ENCODE measurements at regions not wholly inside any gene's neighbourhood (a gene's known extent, or its start where the extent isn't known, plus 50 kb on each side); places are given as distances from the start of the nearest gene placed in this dataset.
A peak's percentile ranks its signal among the peaks of the same experiment; 100 is the strongest.

- no peak for TF ChIP-seq HEY1 (CRISPR knock-in tag; IDR thresholded peaks at IDR 0.05; ENCODE audit: borderline replicate concordance)
- peak; percentile 82 for TF ChIP-seq TCF3 (CRISPR knock-in tag; IDR thresholded peaks at IDR 0.05)
- TF ChIP-seq LCOR (CRISPR knock-in tag; IDR thresholded peaks at IDR 0.05), result peak; percentile 20; the same call in 1 of the 2 replicates
- peak; percentile 89 for TF ChIP-seq MTA1 (IDR thresholded peaks at IDR 0.05; ENCODE audit: borderline replicate concordance)
- no peak for TF ChIP-seq PTTG1 (tag; IDR thresholded peaks at IDR 0.05; ENCODE audit: low read depth)
- peak; percentile 16 for TF ChIP-seq RBBP5 (IDR thresholded peaks at IDR 0.05; ENCODE audit: borderline replicate concordance, insufficient read depth, low read length, poor library complexity, severe bottlenecking)
- peak; percentile 81 for TF ChIP-seq EHMT2 (IDR thresholded peaks at IDR 0.05)
- no peak for TF ChIP-seq ZKSCAN8 (CRISPR knock-in tag; IDR thresholded peaks at IDR 0.05)
- TF ChIP-seq ZNF707 (CRISPR knock-in tag; conservative IDR thresholded peaks at IDR 0.05), result no peak
- peak; percentile 66; the same call in 1 of the 2 replicates for TF ChIP-seq SPI1 (IDR thresholded peaks at IDR 0.05; ENCODE audit: borderline replicate concordance, low read depth, low read length)
- TF ChIP-seq SIN3B (IDR thresholded peaks at IDR 0.05; ENCODE audit: low read depth), result no peak
- peak; percentile 67 for TF ChIP-seq EP400 (IDR thresholded peaks at IDR 0.05)
- peak; percentile 74 for TF ChIP-seq MYBL2 (IDR thresholded peaks at IDR 0.05; ENCODE audit: low read depth)
- no peak for TF ChIP-seq MYBL2 (CRISPR knock-in tag; IDR thresholded peaks at IDR 0.05; ENCODE audit: borderline replicate concordance)
- TF ChIP-seq ZNF224 (CRISPR knock-in tag; IDR thresholded peaks at IDR 0.05), result no peak
- TF ChIP-seq DMBX1 (CRISPR knock-in tag; IDR thresholded peaks at IDR 0.05; ENCODE audit: borderline replicate concordance), result peak; percentile 43; the same call in 1 of the 2 replicates
- peak; percentile 92 for TF ChIP-seq C11orf30 (IDR thresholded peaks at IDR 0.05; ENCODE audit: low read depth)
- TF ChIP-seq ELF4 (CRISPR knock-in tag; IDR thresholded peaks at IDR 0.05), result peak; percentile 85; the same call in 1 of the 2 replicates
- TF ChIP-seq MECOM (CRISPR knock-in tag; IDR thresholded peaks at IDR 0.05), result peak; percentile 39; the same call in 1 of the 2 replicates
- peak; percentile 82 for TF ChIP-seq KLF16 (IDR thresholded peaks at IDR 0.05)
- TF ChIP-seq FUS (optimal IDR thresholded peaks at IDR 0.05; ENCODE audit: low read depth, low read length), result no peak
- TF ChIP-seq ZNF766 (CRISPR knock-in tag; conservative IDR thresholded peaks at IDR 0.05), result peak; percentile 25; the same call in 1 of the 2 replicates
- TF ChIP-seq TAF15 (IDR thresholded peaks at IDR 0.05; ENCODE audit: low read depth, low read length), result no peak
- TF ChIP-seq EP300 (IDR thresholded peaks at IDR 0.05; ENCODE audit: low read length), result peak; percentile 96
- TF ChIP-seq CTBP1 (IDR thresholded peaks at IDR 0.05; ENCODE audit: borderline replicate concordance), result peak; percentile 92
- peak; percentile 8 to 86; a peak in 3 of 4 replicates for TF ChIP-seq RCOR1 (IDR thresholded peaks at IDR 0.05; ENCODE audit: borderline replicate concordance in 1 of 2, low read depth in 2 of 2, low read length in 2 of 2)
- TF ChIP-seq TRIM24 (IDR thresholded peaks at IDR 0.05), result peak; percentile 81 to 87
- TF ChIP-seq POLR2AphosphoS5 (IDR thresholded peaks at IDR 0.05; ENCODE audit: control insufficient read depth, insufficient read depth, low read depth, low read length), result peak; percentile 54; the same call in 1 of the 2 replicates
- no peak for TF ChIP-seq ZNF143 (CRISPR knock-in tag; IDR thresholded peaks at IDR 0.05)
- TF ChIP-seq, protein P1, sequence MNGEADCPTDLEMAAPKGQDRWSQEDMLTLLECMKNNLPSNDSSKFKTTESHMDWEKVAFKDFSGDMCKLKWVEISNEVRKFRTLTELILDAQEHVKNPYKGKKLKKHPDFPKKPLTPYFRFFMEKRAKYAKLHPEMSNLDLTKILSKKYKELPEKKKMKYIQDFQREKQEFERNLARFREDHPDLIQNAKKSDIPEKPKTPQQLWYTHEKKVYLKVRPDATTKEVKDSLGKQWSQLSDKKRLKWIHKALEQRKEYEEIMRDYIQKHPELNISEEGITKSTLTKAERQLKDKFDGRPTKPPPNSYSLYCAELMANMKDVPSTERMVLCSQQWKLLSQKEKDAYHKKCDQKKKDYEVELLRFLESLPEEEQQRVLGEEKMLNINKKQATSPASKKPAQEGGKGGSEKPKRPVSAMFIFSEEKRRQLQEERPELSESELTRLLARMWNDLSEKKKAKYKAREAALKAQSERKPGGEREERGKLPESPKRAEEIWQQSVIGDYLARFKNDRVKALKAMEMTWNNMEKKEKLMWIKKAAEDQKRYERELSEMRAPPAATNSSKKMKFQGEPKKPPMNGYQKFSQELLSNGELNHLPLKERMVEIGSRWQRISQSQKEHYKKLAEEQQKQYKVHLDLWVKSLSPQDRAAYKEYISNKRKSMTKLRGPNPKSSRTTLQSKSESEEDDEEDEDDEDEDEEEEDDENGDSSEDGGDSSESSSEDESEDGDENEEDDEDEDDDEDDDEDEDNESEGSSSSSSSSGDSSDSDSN (IDR thresholded peaks at IDR 0.05; ENCODE audit: borderline replicate concordance in 1 of 2, low read depth in 2 of 2, low read length in 2 of 2), result 0 out of 4 replicates have a peak, but pooled peaks of 1 of the 2 experiments have one; percentile 38
Observed at GRCh38 chr3:87796137-87796842, 262.5 kb downstream of the CGGBP1 start (continued).
